Stomach (tissue), 4 donors: ENCODE measurements at regions not wholly inside any gene's neighbourhood (a gene's known extent, or its start where the extent isn't known, plus 50 kb on each side); places are given as distances from the start of the nearest gene placed in this dataset.

Experiments used
- CTCF ChIP-seq, 7 experiments: fragments of 450-650 bp in 4 of 7; fragments of 200-600 bp in 3 of 7; sonication (generic) in 3 of 7; IDR thresholded peaks; one replicate each; pipeline ENCODE4 v1.5.1; 2016 to 2019; ENCODE audit warnings: antibody characterized with exemption in 7 of 7, control low read depth in 2 of 7, mild to moderate bottlenecking in 1 of 7
- EP300 ChIP-seq: sonication (generic); formaldehyde crosslinking; IDR thresholded peaks from one replicate; pipeline ENCODE4 v1.6.1; 2017; ENCODE audit warnings: antibody characterized with exemption
- POLR2A ChIP-seq, 4 donors: fragments of 450-650 bp; IDR thresholded peaks; one replicate each; pipeline ENCODE4 v1.6.1; 2016; ENCODE audit warnings: antibody characterized with exemption in 4 of 4, control low read depth in 2 of 4, mild to moderate bottlenecking in 1 of 4, moderate library complexity in 1 of 4
- POLR2AphosphoS5 ChIP-seq, 3 donors: sonication (generic); formaldehyde crosslinking; IDR thresholded peaks; one replicate each; pipeline ENCODE4 v1.6.1; 2016; ENCODE audit warnings: antibody characterized with exemption in 3 of 3

- TF ChIP-seq CTCF (IDR thresholded peaks at IDR 0.05) (no peak), POLR2A (IDR thresholded peaks at IDR 0.05) (no peak), POLR2AphosphoS5 (IDR thresholded peaks at IDR 0.05) (no peak), EP300 (no peak)
These were observed 477.8 kb upstream of the B3GAT1 start for GRCh38 chr11:134889832-134890231.
